ENCODE measurements at regions not wholly inside any gene's neighbourhood (a gene's known extent, or its start where the extent isn't known, plus 50 kb on each side); places are given as distances from the start of the nearest gene placed in this dataset.

- DNase-seq = no peak
Measured at GRCh38 chr2:138106606-138107005, 142.3 kb downstream of the HNMT start.

GRCh38 chr2:138107288-138107687 lies 143.0 kb downstream of the HNMT start:
- DNase-seq = no peak

GRCh38 chr2:138110453-138111083 lies 146.3 kb downstream of the HNMT start:
- DNase-seq = no peak

GRCh38 chr2:138112536-138112935 lies 148.3 kb downstream of the HNMT start:
- DNase-seq = no peak

- no peak for DNase-seq
Measured at GRCh38 chr2:138113871-138114525, 149.7 kb downstream of the HNMT start.

- DNase-seq = no peak
Measured at GRCh38 chr2:138115666-138116065, 151.4 kb downstream of the HNMT start.

- DNase-seq = no peak
Measured at GRCh38 chr2:138116456-138116855, 152.2 kb downstream of the HNMT start.

GRCh38 chr2:138121666-138122661 lies 157.7 kb downstream of the HNMT start:
- DNase-seq = no peak

GRCh38 chr2:138122891-138123290 lies 158.6 kb downstream of the HNMT start:
- no peak for DNase-seq

- DNase-seq = no peak
Measured at GRCh38 chr2:138123741-138124140, 159.5 kb downstream of the HNMT start.

- no peak for DNase-seq
Measured at GRCh38 chr2:138124521-138124920, 160.2 kb downstream of the HNMT start.

GRCh38 chr2:138125306-138126288 lies 161.3 kb downstream of the HNMT start:
- no peak for DNase-seq

GRCh38 chr2:138132108-138132507 lies 167.8 kb downstream of the HNMT start:
- no peak for DNase-seq

GRCh38 chr2:138137949-138138348 lies 173.7 kb downstream of the HNMT start:
- no peak for DNase-seq

GRCh38 chr2:138147796-138148195 lies 183.5 kb downstream of the HNMT start:
- DNase-seq = no peak

- no peak for DNase-seq
Measured at GRCh38 chr2:138155304-138155703, 191.0 kb downstream of the HNMT start.

- DNase-seq = no peak
Measured at GRCh38 chr2:138157372-138157771, 193.1 kb downstream of the HNMT start.

- no peak for DNase-seq
Measured at GRCh38 chr2:138170485-138170884, 206.2 kb downstream of the HNMT start.

GRCh38 chr2:138171244-138171643 lies 207.0 kb downstream of the HNMT start:
- no peak for DNase-seq

GRCh38 chr2:138175066-138175465 lies 210.8 kb downstream of the HNMT start:
- no peak for DNase-seq

GRCh38 chr2:138176862-138177439 lies 212.7 kb downstream of the HNMT start:
- DNase-seq = no peak

- no peak for DNase-seq
Measured at GRCh38 chr2:138177693-138178092, 213.4 kb downstream of the HNMT start.
